GM04504 (cell line): ENCODE measurements at regions not wholly inside any gene's neighbourhood (a gene's known extent, or its start where the extent isn't known, plus 50 kb on each side); places are given as distances from the start of the nearest gene placed in this dataset.
"Not testable (repeated sequence)": the region's sequence is repeated elsewhere in the genome, so short reads cannot be mapped to it uniquely, and the experiment has no call there.

Experiments
- DNase-seq: peaks from one replicate; pipeline ENCODE4 v3.0.0-alpha.2; 2012; ENCODE audit warnings: low read depth

DNA sequence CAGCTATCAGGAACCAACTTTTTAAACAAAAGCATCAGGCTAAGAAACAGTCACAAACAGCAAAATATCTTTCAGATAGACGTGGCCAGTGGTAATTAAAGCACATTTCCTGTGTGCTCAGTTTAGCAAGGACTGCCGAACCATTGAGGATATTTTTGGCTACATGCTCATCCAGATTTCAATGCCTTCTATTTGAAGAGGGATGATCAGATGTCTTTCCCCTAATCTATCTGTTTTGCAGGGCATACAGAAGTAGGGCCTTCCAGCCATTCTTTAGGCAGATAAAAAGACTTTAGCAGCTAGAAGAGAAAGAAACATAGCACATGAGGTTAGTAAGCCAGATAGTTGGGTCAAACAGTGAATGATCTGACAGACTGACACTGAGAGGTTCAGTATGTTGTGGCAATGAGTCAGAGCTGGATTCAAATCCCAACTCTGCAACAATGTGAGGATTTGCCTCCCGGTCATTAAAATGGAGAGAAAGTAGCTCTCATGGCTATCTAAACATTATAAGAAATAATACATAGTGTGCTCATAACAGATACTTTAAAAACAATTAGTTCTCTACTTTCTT, 100.0 kb upstream of the PRKG2 start:
- peak; percentile 14 for DNase-seq

- peak; percentile 46 for DNase-seq
Measured at GRCh38 chr4:81314196-81314896, 99.3 kb upstream of the PRKG2 start.

GRCh38 chr4:81307991-81308390, 93.0 kb upstream of the PRKG2 start:
- no peak for DNase-seq

- no peak for DNase-seq
Measured at GRCh38 chr4:81304871-81305270, 89.8 kb upstream of the PRKG2 start.

GRCh38 chr4:81300352-81300751, 85.3 kb upstream of the PRKG2 start:
- not testable (repeated sequence) for DNase-seq

DNA sequence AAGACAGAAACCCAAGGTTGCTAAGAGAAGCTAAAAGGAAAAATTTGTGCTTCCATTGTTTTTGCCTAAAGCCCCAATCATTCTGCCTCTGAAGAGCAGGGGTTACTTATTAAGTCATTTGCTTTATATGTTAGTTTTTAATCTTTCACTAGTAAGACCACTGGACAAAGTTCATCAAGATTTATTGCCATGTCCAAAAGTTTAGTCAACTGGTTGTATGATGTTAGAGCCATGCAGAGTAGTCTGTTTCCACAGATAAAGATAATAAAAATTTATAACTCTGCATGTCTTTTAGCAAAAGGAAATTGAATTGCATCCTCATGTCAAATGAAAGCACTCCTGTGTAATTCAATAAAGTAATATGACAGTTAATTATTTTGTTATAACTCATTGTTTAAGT, 75.8 kb upstream of the PRKG2 start:
- DNase-seq = no peak

DNA sequence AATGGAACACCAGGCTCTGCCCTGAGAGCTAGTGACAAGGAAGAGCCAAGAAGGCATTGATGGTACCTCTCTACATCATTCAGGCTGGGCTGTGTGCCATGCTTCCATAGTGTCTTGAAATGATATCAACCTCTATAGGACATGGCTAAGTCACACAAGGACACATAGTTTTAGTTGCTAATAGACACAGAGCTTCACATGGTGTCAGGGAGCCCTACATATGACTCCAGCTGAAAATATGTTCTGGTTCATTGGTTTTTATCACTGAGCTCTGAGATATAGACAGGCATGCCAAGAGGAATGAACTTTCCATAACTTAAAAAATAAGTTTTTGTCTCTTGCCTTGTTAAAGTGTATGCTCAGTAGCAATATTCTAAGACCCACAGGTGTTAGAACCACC, 72.1 kb upstream of the PRKG2 start:
- DNase-seq = no peak

DNA sequence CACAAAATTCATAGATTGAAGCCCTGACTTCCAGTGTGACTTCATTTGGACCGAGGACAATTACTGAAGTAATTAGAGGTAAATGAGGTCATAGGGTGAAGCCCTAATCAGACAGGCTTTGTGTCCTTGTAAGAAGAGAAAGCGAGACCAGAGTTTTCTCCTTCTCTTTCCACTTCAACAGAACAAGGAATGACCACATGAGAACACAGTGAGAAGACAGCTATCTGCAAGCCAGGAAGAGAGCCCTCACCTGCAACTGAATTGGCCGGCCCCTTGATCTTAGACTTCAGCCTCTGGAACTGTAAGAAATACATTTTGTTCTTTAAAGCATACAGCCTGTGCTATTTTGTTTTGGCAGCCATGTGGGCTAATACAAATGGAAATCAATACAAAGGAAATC, 67.1 kb upstream of the PRKG2 start:
- no peak for DNase-seq

GRCh38 chr4:81274460-81274859, 59.4 kb upstream of the PRKG2 start:
- DNase-seq = no peak

GRCh38 chr4:81272671-81273070, 57.6 kb upstream of the PRKG2 start:
- no peak for DNase-seq
